ENCODE measurements at regions not wholly inside any gene's neighbourhood (a gene's known extent, or its start where the extent isn't known, plus 50 kb on each side); places are given as distances from the start of the nearest gene placed in this dataset.

DNA sequence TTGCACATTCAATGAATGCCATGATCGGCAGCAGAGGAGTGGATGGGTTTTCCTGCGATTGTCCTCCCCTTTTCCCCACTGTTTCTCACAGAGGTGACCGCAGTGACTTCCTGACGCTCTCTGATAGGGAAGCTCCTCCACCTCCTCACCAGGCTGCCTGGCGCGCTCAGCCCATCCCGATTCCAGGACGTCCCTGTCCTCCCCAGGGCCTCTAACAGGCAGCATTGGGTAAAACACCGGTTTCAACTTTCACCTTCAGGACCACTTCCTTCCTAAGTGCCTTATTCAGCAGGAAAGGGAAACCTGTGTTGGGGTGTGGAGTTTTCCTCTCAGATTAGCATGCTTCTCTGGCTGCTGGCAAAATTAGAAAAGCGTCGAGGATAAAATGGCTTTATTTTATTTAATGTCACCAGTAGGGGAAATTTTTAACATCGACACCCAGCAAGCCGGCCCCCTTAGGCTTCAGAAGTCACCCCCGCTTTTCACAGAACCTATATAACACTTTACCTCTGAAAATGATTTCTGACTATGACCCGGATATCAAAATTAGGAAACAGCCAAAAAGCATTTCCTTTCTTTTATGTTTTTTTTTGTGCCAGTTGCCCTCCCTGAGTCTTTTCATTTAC, 570.4 kb upstream of the GJE1 start:
- TF ChIP-seq, protein P1, sequence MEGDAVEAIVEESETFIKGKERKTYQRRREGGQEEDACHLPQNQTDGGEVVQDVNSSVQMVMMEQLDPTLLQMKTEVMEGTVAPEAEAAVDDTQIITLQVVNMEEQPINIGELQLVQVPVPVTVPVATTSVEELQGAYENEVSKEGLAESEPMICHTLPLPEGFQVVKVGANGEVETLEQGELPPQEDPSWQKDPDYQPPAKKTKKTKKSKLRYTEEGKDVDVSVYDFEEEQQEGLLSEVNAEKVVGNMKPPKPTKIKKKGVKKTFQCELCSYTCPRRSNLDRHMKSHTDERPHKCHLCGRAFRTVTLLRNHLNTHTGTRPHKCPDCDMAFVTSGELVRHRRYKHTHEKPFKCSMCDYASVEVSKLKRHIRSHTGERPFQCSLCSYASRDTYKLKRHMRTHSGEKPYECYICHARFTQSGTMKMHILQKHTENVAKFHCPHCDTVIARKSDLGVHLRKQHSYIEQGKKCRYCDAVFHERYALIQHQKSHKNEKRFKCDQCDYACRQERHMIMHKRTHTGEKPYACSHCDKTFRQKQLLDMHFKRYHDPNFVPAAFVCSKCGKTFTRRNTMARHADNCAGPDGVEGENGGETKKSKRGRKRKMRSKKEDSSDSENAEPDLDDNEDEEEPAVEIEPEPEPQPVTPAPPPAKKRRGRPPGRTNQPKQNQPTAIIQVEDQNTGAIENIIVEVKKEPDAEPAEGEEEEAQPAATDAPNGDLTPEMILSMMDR (IDR thresholded peaks at IDR 0.05 in 4 of 5, conservative IDR thresholded peaks at IDR 0.05 in 1 of 5) = no peak
- TF ChIP-seq POLR2A (IDR thresholded peaks at IDR 0.05) = no peak
